ENCODE measurements at regions not wholly inside any gene's neighbourhood (a gene's known extent, or its start where the extent isn't known, plus 50 kb on each side); places are given as distances from the start of the nearest gene placed in this dataset.
A peak's percentile ranks its signal among the peaks of the same experiment; 100 is the strongest.

DNA sequence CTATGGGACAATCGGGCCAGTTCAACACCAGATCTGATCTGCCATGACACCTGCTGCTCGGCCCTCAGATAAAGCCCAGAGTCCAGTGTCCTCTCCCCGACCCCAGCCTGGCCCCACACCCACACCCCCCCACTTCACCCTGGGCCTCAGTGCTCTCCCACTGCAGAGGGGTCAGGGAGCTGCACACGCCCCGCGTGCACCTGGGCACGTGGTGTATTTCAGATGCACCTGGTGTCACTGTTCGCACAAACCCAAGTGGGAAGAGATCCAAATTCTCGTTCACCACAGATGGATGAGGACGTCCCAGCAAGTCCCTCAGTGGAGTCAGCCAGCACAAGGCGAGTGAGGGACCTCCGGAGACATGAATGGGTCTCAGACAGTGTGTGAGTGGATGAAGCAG is 161.3 kb downstream of the RTP5 start:
- TF ChIP-seq, protein P1, sequence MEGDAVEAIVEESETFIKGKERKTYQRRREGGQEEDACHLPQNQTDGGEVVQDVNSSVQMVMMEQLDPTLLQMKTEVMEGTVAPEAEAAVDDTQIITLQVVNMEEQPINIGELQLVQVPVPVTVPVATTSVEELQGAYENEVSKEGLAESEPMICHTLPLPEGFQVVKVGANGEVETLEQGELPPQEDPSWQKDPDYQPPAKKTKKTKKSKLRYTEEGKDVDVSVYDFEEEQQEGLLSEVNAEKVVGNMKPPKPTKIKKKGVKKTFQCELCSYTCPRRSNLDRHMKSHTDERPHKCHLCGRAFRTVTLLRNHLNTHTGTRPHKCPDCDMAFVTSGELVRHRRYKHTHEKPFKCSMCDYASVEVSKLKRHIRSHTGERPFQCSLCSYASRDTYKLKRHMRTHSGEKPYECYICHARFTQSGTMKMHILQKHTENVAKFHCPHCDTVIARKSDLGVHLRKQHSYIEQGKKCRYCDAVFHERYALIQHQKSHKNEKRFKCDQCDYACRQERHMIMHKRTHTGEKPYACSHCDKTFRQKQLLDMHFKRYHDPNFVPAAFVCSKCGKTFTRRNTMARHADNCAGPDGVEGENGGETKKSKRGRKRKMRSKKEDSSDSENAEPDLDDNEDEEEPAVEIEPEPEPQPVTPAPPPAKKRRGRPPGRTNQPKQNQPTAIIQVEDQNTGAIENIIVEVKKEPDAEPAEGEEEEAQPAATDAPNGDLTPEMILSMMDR (conservative IDR thresholded peaks at IDR 0.05; ENCODE audit: low read depth, low read length) = no peak
- H3K4me3 ChIP-seq (ENCODE audit: low read depth, low read length) = no peak overlapping the region
- DNase-seq (ENCODE audit: low read depth) = no peak

DNA sequence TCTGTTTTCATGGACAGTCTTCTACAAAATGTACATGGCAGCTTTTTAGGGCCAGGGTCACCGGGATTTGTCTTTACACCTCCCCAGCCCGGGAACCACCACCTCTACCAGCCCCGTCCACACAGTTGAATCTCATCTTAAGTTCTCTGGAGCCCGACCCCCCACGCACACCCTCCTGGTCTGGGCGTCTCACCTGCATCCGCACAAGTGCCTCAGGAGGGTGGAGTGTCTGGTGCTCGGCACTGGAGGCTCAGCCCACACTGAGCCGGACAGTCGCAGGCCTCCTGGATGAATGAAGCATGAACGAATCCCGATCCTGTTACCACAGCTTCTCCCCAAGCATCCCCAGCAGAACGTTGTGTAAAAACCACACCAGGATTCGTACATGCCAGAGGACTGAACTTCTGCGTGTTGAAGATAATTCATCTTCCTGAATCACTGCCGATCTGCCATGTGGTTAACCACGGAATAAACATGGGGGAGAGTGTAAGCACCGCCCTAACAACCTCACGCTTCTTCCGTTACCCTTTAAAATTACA is 162.0 kb downstream of the RTP5 start:
- TF ChIP-seq, protein P1 (conservative IDR thresholded peaks at IDR 0.05; ENCODE audit: low read depth, low read length) = no peak
- H3K4me3 ChIP-seq (ENCODE audit: low read depth, low read length) = no peak overlapping the region
- DNase-seq (ENCODE audit: low read depth) = peak; percentile 85

DNA sequence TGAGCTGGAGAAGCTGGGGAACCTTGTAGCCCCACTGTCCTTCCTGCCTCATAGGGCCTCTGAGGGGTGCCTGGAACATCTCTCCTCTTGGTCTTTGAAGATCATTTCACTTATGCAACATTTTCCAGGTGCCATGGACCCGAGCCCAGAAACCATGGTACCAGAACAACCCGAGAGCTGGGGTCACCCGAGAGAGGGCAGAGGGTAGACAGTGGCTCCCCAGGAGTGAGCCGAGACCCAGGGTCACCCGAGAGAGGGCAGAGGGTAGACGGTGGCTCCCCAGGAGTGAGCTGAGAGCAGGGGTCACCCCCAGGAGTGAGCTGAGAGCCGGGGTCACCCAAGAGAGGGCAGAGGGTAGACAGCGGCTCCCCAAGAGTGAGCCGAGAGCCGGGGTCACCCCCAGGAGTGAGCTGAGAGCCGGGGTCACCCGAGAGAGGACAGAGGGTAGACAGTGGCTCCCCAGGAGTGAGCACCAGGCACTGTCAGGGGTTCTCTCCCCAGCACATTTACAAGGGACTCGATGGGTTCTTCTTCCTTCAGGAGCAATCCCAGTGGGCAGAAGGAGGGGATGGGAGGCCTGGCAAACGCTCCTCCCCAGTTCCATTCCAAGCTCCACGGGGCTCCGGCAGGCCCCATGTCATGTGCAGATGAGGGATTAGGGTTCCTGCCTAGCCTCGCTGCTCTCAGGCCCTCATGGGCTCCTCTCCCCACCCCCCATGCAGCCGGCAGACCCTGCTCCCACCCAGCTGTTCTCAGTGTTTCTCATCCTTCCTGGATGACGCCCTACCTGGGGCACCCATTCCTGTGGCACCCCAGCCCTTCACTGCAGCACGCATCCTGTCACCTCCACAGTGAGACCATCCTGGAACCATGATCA is 163.5 kb downstream of the RTP5 start:
- TF ChIP-seq, protein P1 (conservative IDR thresholded peaks at IDR 0.05; ENCODE audit: low read depth, low read length) = no peak
- DNase-seq (ENCODE audit: low read depth) = no peak
- H3K4me3 ChIP-seq (ENCODE audit: low read depth, low read length) = no peak overlapping the region

DNA sequence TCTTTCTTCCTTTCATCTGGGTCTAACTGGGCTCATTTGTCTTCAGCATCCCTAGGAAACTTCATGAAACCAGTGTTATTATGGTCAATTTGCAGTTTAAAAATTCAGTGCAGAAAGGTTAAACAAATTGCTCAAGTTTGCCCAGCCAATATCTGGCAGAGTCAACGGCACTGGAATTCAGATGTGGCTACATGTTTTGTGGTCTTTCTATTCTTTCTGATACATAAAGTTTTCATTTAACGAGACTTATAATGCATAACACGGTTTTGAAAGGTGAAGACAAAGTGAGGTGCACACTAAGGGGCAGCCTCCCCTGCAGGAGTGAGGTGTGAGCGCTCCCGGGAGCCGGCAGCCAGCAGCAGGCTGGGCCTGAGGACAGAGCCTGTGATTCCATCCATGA is 164.6 kb downstream of the RTP5 start:
- H3K4me3 ChIP-seq (ENCODE audit: low read depth, low read length) = no peak overlapping the region
- DNase-seq (ENCODE audit: low read depth) = no peak
- TF ChIP-seq, protein P1 (conservative IDR thresholded peaks at IDR 0.05; ENCODE audit: low read depth, low read length) = no peak

DNA sequence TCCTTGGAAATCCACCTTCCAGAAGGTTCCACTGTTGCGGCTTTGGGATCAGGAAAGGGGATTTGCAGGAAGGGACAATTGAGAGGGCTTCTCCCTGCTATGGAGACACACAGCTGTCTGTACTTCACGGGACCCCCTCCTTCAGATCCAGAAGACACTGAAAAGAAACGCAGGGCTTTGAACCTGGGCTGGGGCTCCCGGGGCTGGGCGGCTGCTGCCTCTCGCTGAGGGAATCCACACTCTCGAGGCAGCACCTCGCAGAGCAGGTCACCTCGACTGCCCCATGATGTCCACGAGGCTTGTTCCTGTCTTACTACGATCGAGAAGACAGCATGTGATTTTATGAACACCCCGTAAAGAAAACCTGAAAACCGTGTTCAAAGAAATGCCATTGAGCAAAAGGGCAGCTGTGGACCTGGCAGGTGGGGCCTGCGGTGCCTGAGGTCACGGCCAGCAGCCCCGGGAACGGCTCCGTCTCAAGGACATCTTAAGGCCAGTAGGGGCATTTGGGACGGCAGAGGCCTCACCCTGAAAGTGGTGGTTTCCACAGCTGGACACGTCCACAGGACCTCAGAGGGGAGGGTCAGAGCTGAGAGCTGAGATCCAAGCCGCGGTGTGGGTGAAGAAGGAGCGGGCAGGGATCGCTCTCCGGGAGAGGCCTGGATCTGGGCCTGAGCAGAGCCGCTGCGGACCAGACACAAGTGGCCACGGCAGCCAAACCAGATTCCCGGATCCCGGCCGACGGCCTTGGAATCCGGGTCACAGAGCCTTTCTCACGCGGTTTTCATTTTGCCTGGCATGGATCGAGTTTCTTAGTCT is 165.7 kb downstream of the RTP5 start:
- DNase-seq (ENCODE audit: low read depth) = no peak
- TF ChIP-seq, protein P1 (conservative IDR thresholded peaks at IDR 0.05; ENCODE audit: low read depth, low read length) = no peak
- no peak overlapping the region for H3K4me3 ChIP-seq (ENCODE audit: low read depth, low read length)

DNA sequence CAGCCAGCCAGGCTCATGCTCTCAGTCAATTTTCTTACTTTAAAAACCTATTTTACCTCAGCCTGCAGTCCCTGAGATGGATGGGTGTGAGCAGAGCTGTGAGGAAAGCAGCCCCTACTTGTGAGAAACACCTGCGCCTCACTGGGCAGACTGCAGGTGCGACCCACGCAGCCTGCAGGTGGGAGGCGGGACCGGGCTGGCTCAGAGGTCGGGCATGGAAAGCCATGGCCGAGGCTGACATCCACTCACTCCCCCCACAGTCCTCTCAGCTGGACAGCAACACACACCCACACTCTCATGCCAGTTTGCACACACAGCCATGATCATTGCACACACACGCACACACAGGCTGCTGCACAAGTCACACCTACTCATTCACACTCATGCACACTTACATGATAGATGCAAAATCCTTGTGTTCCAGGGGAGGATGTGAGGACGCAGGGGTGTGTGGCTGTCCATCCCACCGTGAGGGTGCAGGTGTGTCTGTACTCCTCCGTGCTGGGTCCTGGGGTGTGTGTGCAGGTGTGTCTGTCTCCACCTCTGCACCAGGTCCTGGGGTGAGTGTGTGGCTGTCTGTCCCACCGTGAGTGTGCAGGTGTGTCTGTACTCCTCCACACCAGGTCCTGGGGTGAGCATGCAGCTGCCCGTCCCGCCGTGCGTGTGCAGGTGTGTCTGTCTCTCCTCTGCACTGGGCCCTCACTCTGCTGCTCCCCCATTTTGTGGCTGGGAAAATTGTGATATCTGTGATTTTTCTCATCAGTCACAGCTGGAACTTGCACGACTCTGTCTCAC is 166.5 kb downstream of the RTP5 start:
- TF ChIP-seq, protein P1 (conservative IDR thresholded peaks at IDR 0.05; ENCODE audit: low read depth, low read length) = no peak
- H3K4me3 ChIP-seq (ENCODE audit: low read depth, low read length) = no peak overlapping the region
- no peak for DNase-seq (ENCODE audit: low read depth)

Data from choroid plexus epithelial cell (primary cell).